HuH-7 (cell line): ENCODE measurements at regions not wholly inside any gene's neighbourhood (a gene's known extent, or its start where the extent isn't known, plus 50 kb on each side); places are given as distances from the start of the nearest gene placed in this dataset.
"Not testable (repeated sequence)": the region's sequence is repeated elsewhere in the genome, so short reads cannot be mapped to it uniquely, and the experiment has no call there.

Experiments
- DNase-seq: peaks from one replicate; pipeline ENCODE4 v3.0.0; 2011; ENCODE audit warnings: low spot score

DNA sequence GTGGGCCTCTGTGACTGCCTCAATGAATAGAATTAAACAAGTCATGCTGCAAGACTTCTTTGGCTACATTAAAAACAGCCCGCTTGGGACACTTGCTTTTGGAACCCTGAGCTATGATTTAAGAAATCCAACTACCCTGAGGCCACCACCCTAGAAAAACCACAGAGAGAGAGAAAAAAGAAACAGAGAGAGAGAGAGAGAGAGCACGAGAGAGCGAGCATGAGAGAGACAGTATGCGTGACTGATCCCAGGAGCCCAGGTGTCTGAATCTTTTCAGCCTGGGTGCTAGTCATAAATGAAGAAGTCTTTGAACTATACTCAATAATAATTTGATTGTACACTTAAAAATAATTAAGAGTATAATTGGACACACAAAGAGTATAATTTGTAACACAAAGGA, 123.1 kb upstream of the FREM1 start:
- DNase-seq = no peak

- no peak for DNase-seq
Measured at GRCh38 chr9:15032860-15033259, 122.6 kb upstream of the FREM1 start.

GRCh38 chr9:15021146-15021545, 110.9 kb upstream of the FREM1 start:
- no peak for DNase-seq

DNA sequence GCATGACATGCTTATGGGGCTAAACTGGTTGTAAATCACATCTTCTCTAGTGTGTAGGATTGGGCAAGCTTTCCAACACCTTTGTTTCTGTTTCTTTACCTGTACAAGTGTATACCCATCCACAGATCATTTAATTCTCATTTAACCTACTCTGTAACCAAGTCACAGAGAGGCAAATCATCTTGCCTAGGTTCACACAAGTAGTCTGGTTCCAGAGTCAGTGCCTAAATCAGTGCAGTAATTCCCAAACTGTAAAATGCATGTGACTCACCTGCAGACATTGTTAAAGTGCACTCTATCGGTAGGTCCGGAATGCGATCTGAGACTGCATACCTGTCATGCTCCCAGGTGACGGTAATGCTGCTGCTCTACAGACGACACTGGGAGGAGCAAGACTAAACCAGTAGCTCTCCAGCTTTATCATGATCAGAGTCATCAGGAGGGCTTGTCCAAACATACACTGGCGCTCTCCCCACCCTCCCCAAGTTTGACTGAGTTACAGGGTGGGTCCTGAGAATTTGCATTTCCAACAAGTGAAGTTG, 107.9 kb upstream of the FREM1 start:
- no peak for DNase-seq

GRCh38 chr9:15010581-15010980, 100.4 kb upstream of the FREM1 start:
- no peak for DNase-seq

- DNase-seq = no peak
Measured at GRCh38 chr9:15007698-15008097, 97.5 kb upstream of the FREM1 start.

DNA sequence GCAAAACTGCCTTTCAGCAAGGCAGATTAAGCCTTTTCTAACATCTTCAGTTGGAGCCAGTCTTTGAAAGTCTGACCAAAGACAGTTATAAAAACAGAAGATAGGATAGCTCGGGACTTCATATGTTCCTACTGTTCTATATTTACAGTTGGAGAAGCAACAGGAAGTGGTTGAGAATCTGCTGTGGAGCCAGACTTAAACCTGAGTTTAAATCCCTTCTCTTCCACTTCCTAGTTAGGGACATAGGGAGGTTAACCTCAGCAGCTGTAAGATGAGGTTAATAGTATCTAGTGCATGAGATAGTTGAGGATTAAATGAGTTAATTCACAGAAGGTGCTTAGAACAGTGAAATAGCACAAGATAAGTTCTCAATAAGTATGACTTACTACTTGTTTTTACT, 84.5 kb upstream of the FREM1 start:
- DNase-seq = no peak

DNA sequence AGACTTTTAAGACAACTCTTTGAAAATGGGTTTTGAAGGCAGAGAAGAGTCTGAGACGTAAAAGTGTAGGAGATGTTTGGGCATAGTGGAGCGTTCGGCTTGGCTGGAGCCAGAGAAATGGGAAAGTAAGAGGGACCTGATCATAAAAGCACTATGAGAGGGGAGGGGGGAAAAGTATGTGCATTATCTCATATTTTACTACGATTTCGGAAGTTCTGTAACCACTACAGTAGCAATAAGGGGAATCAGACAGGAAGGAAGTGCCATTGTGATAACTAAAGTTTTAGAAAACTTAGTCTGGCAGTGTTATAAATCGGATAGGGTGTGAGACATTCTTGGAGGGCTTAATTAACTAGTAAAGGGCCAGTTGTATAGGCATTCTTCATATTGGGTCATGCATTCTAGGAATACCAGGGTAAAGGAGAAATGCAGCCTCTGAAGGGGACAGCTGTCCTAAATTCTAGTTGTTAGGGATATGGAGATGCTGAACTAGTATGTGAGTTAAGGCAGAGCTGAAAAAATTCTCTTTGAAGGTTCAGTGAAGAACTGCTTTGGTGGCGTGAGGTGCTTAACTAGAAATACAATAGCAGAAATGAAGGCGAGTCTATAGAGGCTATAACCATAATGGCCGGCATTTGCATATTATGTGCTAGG, 83.8 kb upstream of the FREM1 start:
- no peak for DNase-seq

GRCh38 chr9:14993061-14993800, 83.0 kb upstream of the FREM1 start:
- DNase-seq = peak; percentile 11

DNA sequence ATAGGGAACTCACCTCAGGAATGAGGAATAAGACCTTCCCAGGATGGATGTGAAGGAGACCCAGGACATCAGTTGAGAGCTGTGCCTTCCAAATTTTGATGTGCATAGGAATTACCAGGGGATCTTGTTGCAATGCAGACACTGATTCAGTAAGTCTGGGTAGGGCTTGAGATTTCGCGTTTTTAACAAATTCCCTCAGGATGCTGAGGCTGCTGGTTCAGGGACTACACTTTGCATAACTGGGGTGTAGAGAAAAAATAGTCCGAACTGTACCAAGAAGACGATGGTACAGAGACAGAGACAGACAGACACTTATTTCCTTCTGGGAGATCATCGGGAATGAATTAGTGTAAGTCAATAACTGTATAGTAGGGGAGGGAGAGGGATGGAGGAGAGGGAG, 82.3 kb upstream of the FREM1 start:
- DNase-seq = no peak

- no peak for DNase-seq
Measured at GRCh38 chr9:14992081-14992480, 81.9 kb upstream of the FREM1 start.

GRCh38 chr9:14990647-14991046, 80.4 kb upstream of the FREM1 start:
- DNase-seq = not testable (repeated sequence)

DNA sequence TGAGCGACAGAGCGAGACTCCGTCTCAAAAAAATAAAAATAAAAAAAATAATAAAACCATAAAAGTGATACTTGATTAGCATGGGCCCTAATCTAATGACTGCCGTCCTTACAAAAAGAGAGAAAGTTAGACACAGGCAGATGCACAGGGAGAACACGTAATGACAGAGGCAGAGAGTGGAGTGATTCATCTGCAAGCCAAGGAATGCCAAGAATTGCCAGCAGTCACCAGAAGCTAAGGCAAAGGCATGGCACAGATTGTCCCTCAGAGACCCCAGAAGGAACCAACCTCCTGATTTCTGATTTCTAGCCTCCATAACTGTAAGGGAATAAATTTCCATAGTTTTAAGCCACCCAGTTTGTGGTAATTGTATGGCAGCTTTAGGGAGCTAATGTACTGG, 79.6 kb upstream of the FREM1 start:
- DNase-seq = no peak

DNA sequence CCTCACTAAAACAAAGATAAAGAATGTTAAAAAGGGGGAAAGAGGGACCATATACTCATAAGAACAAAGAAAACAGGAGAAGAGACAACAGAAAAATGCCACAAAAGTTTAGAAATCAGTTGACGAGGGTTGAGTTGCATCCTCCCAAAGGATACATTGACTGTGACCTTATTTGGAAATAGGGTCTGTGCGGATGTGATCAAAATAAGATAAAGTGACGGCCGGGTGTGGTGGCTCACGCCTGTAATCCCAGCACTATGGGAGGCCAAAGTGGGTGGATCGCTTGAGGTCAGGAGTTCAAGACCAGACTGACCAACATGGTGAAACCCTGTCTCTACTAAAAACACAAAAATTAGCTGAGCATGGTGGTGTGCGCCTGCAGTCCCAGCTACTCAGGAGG, 79.1 kb upstream of the FREM1 start:
- not testable (repeated sequence) for DNase-seq

GRCh38 chr9:14987858-14988257, 77.6 kb upstream of the FREM1 start:
- DNase-seq = no peak

DNA sequence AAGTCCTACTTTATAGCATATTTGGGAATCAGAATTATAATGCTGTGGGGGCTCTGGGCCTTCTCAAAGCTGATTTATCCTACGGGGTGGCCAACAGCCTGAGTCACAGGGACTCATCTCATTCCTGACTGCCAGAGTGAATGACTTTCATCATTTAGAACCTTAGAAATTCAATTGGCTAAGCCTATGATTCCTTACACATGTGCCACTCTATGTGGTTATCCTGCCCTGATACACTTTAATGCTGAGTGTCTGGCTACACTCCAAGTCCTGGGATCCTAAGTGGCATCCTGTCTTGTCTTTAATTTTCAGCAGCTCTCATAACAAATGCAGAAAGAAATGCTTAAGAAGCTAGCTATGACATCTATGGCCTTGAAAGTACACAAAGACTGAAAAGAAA, 75.2 kb upstream of the FREM1 start:
- DNase-seq = no peak

GRCh38 chr9:14983599-14983998, 73.4 kb upstream of the FREM1 start:
- DNase-seq = no peak

DNA sequence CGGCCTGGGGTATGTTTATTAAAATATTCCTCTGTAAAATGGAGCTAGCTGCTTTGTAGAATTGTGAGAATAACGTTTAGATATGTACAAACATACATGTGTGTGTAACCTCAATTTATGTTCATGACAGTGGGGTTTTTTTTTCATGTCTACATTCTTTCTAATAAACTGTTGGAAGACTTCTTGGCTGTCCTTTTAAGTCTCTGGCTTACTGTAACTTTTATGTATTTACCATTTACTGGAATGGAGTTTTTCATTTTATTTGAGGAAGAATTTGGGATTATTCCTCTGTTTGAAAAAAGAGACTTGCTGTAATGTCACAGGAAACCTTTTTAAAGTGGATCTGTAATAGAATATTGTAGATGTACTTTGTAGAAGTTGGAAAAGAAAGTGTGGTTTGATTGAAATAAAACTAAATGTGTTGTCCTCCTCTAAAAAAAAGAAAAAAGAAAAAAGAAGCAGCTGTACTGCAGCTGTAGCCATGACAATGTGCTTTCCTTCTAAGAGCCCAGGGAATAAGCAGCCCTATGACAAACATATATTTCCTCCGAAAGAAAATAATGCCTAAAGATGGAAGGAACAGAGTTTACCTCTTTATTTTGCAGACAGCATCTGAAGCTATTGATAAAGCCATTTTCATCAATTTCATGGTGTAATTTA, 71.2 kb upstream of the FREM1 start:
- no peak for DNase-seq

DNA sequence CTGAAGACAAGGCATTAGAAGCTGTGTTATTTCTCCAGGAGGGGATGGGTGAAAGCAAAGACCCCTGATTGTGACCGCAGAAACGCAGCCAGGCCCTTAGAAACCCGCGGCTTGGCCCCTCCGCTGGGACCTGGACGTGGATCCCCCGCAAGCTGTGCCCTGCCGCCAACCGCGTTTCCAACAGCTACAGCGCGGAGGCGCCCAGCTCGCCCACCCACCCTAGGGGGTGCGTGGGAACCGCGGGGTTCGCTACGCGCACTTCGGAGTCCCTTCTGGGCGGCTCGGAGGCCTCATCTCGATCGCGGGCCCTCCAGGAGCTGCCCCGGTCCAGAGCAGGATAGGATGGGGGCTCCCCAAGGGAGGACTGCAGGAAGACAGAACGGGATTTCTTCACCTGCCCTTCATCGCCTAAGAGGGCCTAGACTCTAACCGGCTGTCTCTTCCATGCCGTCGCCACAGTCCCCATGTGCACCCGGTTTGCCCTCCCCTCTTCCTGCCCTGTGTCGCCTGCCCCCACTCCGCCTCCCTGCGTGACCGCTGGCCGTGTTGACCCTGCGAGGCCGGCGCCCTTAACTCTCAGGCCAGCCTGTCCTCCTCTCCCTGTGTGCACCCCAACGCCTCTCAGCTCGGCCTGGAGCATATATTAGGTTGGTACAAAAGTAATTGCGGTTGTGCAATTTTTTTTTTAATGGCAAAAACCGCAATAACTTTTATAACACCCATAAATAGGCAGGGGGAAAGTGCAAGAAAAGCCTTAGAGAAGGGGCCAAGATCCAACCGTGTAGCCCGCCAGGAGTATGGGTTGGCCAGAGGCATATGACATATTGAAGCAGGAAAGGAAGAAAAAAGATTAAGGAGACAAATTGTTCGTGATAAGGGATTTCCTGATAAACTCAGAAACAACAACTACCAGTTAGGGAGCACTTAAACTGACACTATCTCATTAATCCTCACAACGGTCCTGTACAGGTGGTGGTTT, 68.1 kb upstream of the FREM1 start:
- DNase-seq = no peak

- DNase-seq = no peak
Measured at GRCh38 chr9:14967450-14968321, 57.5 kb upstream of the FREM1 start.
